ENCODE measurements at regions not wholly inside any gene's neighbourhood (a gene's known extent, or its start where the extent isn't known, plus 50 kb on each side); places are given as distances from the start of the nearest gene placed in this dataset.

DNA sequence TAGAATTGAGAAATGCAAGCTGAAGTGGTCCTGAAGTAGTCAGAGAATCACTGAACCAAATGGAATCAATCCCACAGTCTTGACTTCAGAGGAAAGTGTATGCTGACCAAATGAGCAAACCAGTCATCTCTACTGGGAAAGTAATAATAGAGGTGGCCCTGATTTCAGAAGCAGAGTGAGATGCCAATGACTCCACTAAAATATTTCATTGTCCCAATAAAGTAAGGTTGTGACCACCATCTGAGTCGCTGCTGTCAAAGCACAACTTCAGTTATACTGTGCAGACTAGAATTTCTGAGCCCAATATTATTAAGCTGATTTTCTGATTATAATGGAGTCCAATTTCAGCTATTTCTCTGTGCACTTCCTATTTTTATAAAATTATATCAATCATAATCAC lies 334.4 kb upstream of the THBS1 start:
- Histone ChIP-seq H3K4me1 (ENCODE audit: low read length) (no peaks in the 10 kb centered on the region), H3K4me2 (ENCODE audit: low read depth, low read length, poor library complexity, severe bottlenecking) (no peak overlapping the region), H3K9me2 (replicated peaks; ENCODE audit: insufficient read depth, low read length) (no peaks in the 10 kb centered on the region), H3K27me3 (ENCODE audit: low read length) (no peaks in the 10 kb centered on the region), H3K79me2 (ENCODE audit: low read length) (no peaks in the 10 kb centered on the region), H3K4me3 (ENCODE audit: low read length) (no peak overlapping the region), H3K9ac (ENCODE audit: low read length) (no peak overlapping the region), H3K27ac (ENCODE audit: low read length) (no peak overlapping the region), H4K20me1 (ENCODE audit: insufficient read depth, low read depth, low read length) (no peaks in the 10 kb centered on the region), H2AFZ (ENCODE audit: low read length) (no peak overlapping the region), H3K9me3 (ENCODE audit: low read length) (no peaks in the 10 kb centered on the region), H3K36me3 (ENCODE audit: insufficient read depth, low read length) (no peaks in the 10 kb centered on the region)
- DNase-seq: no peak

DNA sequence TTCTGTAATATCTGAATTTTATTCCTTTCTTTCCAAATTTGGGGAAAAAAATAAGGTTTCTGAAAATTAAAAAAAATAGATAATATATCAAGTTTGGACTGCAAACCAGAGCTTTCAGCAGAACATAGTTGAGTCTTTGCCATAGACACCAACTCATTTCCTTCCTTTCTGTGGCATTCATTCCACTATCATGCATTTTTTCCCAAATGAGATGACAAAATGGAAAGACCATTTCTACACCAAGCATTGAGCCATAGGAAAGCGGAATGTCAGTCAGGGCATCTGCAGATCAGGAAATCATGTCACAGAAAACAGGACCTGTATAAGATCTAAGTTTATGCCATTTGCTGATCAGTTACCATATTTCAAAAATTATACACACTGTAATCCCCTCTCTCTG lies 333.3 kb upstream of the THBS1 start:
- Histone ChIP-seq H3K9ac (ENCODE audit: low read length) (no peak overlapping the region), H3K9me3 (ENCODE audit: low read length) (no peaks in the 10 kb centered on the region), H3K9me2 (replicated peaks; ENCODE audit: insufficient read depth, low read length) (no peaks in the 10 kb centered on the region), H3K27ac (ENCODE audit: low read length) (no peak overlapping the region), H3K4me1 (ENCODE audit: low read length) (no peaks in the 10 kb centered on the region), H4K20me1 (ENCODE audit: insufficient read depth, low read depth, low read length) (no peaks in the 10 kb centered on the region), H3K4me2 (ENCODE audit: low read depth, low read length, poor library complexity, severe bottlenecking) (no peak overlapping the region), H3K4me3 (ENCODE audit: low read length) (no peak overlapping the region), H3K79me2 (ENCODE audit: low read length) (no peaks in the 10 kb centered on the region), H3K36me3 (ENCODE audit: insufficient read depth, low read length) (no peaks in the 10 kb centered on the region), H3K27me3 (ENCODE audit: low read length) (no peaks in the 10 kb centered on the region), H2AFZ (ENCODE audit: low read length) (no peak overlapping the region)
- no peak for DNase-seq

DNA sequence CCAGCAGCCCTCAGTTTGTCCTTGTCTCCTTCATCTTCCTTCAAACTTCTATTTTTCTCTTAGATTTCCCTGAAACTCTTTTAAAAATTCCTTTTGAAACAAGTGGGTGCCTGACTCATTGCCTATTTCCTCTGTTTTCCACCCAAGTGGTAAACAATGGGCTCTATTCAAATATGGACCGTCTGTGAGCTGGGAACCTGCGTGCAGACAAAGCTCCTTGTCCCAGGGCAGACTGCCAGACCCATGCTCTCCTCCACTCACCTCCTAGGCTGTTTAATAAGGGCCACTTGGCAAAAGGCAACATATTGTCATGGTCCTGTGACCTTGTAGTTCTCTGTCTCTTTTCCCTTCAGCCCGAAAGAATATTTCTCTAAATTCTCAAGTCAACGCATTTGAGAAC lies 332.7 kb upstream of the THBS1 start:
- Histone ChIP-seq H3K4me3 (ENCODE audit: low read length) (no peak overlapping the region), H2AFZ (ENCODE audit: low read length) (no peak overlapping the region), H3K36me3 (ENCODE audit: insufficient read depth, low read length) (no peaks in the 10 kb centered on the region), H3K79me2 (ENCODE audit: low read length) (no peaks in the 10 kb centered on the region), H3K4me2 (ENCODE audit: low read depth, low read length, poor library complexity, severe bottlenecking) (no peak overlapping the region), H3K9me2 (replicated peaks; ENCODE audit: insufficient read depth, low read length) (no peaks in the 10 kb centered on the region), H3K9me3 (ENCODE audit: low read length) (no peaks in the 10 kb centered on the region), H3K27ac (ENCODE audit: low read length) (no peak overlapping the region), H3K9ac (ENCODE audit: low read length) (no peak overlapping the region), H3K27me3 (ENCODE audit: low read length) (no peaks in the 10 kb centered on the region), H3K4me1 (ENCODE audit: low read length) (no peaks in the 10 kb centered on the region), H4K20me1 (ENCODE audit: insufficient read depth, low read depth, low read length) (no peaks in the 10 kb centered on the region)
- no peak for DNase-seq

DNA sequence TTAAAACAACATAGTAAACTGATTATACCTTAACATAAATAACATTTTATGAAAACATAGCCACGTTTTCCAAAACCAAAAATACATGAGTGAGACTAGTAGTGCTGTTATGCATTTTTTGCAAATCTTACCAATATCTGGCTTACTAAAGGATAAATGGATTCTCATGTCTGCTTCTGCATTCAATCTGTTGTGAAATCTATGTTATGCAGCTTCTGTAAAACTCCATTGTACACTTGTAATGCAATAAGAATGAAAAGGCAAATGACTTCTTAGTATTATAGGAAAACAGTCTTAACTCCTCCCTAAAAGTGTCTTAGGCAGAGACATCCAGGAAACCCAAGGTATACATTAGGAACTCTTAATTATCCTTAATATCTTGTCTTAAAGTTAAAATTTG lies 330.9 kb upstream of the THBS1 start:
- Histone ChIP-seq H3K9me3 (ENCODE audit: low read length) (no peaks in the 10 kb centered on the region), H3K27me3 (ENCODE audit: low read length) (no peaks in the 10 kb centered on the region), H4K20me1 (ENCODE audit: insufficient read depth, low read depth, low read length) (no peaks in the 10 kb centered on the region), H3K27ac (ENCODE audit: low read length) (no peak overlapping the region), H3K79me2 (ENCODE audit: low read length) (no peaks in the 10 kb centered on the region), H3K9me2 (replicated peaks; ENCODE audit: insufficient read depth, low read length) (no peaks in the 10 kb centered on the region), H3K4me2 (ENCODE audit: low read depth, low read length, poor library complexity, severe bottlenecking) (no peak overlapping the region), H3K4me3 (ENCODE audit: low read length) (no peak overlapping the region), H3K4me1 (ENCODE audit: low read length) (no peaks in the 10 kb centered on the region), H3K9ac (ENCODE audit: low read length) (no peak overlapping the region), H2AFZ (ENCODE audit: low read length) (no peak overlapping the region), H3K36me3 (ENCODE audit: insufficient read depth, low read length) (no peaks in the 10 kb centered on the region)
- no peak for DNase-seq

DNA sequence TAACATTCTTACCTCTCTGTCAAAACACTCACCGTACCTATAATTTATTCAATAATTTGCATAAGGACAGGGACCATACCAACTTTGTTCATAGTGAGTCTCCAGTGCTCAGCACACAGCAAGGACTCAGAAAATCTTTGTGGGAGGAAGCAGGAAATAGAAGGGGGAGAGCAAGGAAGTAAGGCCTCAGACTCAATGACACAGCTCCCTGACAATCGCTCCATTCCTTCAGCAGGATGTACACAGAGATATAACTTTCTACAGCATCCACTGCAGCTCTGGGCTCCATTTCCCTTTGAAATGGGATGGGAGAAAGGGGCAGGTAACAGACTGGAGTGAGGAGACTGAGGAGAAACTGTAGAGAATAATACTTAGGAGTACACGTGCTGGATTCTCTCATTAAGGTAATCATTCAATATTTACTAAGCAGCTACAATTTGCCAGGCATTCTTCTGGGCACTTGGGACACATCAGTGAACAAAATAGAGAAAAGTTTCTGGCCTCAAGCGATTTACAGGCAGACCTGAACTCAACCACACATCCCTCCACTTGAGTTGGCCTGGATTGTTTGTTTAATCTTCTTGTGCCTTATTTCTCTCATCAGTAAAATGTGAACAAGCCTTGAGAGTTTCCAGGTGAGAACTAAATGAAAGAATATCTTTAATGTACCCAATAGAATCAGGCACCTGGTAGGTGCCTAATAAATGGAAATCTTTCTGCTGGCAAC lies 330.3 kb upstream of the THBS1 start:
- Histone ChIP-seq H4K20me1 (ENCODE audit: insufficient read depth, low read depth, low read length) (no peaks in the 10 kb centered on the region), H2AFZ (ENCODE audit: low read length) (no peak overlapping the region)

DNA sequence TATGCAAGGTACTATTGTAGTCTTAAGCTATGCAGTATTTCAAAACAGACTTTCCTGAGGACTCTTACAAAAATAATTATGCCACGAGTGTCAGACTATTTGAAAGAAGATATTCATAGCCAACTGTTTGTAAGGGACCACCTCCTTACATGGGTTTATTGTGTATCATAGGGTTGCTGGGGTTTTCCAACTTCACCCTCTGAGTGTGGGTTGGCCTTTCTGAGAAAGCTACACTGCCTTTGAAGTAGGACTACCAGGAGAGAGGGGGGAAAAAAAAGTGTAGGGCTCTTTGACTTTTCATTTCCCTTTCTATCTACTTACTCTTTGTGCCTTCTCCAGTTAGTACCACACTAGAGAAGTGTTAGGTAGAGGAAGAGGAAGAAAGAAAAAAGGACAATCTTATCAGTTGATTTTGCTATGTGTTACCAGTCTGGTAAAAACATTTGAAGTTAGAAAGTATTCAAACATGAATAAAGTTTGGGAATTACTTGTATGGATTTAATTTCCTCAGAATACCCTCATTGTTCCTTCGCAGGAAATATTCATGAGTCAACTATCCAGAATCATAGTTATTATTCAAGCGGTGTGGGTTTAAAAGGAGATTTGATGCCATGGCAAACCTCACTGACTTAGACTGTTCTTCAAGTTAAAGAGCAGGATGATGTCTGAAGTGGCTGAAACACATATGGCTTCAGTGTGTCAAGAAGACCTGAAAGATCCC lies 329.3 kb upstream of the THBS1 start:
- no peak for DNase-seq
- Histone ChIP-seq H3K9me3 (ENCODE audit: low read length) (no peaks in the 10 kb centered on the region), H3K27ac (ENCODE audit: low read length) (no peak overlapping the region)

More for the DNA sequence above, 330.3 kb upstream of the THBS1 start:
- no peaks in the 10 kb centered on the region for H3K36me3 ChIP-seq (ENCODE audit: insufficient read depth, low read length)
- no peaks in the 10 kb centered on the region for H3K27me3 ChIP-seq (ENCODE audit: low read length)
- H3K9ac ChIP-seq (ENCODE audit: low read length): no peak overlapping the region
- no peak overlapping the region for H3K4me2 ChIP-seq (ENCODE audit: low read depth, low read length, poor library complexity, severe bottlenecking)
- H3K27ac ChIP-seq (ENCODE audit: low read length): no peak overlapping the region
- H3K9me2 ChIP-seq (replicated peaks; ENCODE audit: insufficient read depth, low read length): no peaks in the 10 kb centered on the region
- H3K79me2 ChIP-seq (ENCODE audit: low read length): no peaks in the 10 kb centered on the region
- H3K9me3 ChIP-seq (ENCODE audit: low read length): no peaks in the 10 kb centered on the region
- no peaks in the 10 kb centered on the region for H3K4me1 ChIP-seq (ENCODE audit: low read length)
- no peak for DNase-seq
- no peak overlapping the region for H3K4me3 ChIP-seq (ENCODE audit: low read length)

DNA sequence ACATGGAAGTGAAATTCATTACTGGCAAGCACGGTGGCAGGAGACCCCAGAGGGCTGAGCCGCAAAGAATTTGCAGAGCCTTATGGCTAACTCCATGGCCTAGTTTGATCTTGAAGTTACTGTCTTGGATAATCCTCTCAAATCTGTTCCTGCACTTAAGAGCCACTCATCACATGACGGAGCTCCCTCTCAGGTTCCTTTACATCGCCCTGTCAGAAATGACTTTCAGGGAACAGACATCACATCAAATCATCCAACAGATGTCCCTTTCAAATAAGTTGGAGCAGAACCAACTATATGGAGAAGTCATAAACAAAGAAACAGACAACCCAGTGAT lies 328.8 kb upstream of the THBS1 start:
- H3K36me3 ChIP-seq (ENCODE audit: insufficient read depth, low read length): no peaks in the 10 kb centered on the region
- no peak overlapping the region for H2AFZ ChIP-seq (ENCODE audit: low read length)
- DNase-seq: no peak
- no peaks in the 10 kb centered on the region for H3K79me2 ChIP-seq (ENCODE audit: low read length)
- H4K20me1 ChIP-seq (ENCODE audit: insufficient read depth, low read depth, low read length): no peaks in the 10 kb centered on the region
- no peak overlapping the region for H3K9ac ChIP-seq (ENCODE audit: low read length)
- no peaks in the 10 kb centered on the region for H3K27me3 ChIP-seq (ENCODE audit: low read length)
- no peaks in the 10 kb centered on the region for H3K9me2 ChIP-seq (replicated peaks; ENCODE audit: insufficient read depth, low read length)
- H3K4me1 ChIP-seq (ENCODE audit: low read length): no peaks in the 10 kb centered on the region
- H3K27ac ChIP-seq (ENCODE audit: low read length): no peak overlapping the region
- no peak overlapping the region for H3K4me2 ChIP-seq (ENCODE audit: low read depth, low read length, poor library complexity, severe bottlenecking)
- no peak overlapping the region for H3K4me3 ChIP-seq (ENCODE audit: low read length)
- H3K9me3 ChIP-seq (ENCODE audit: low read length): no peaks in the 10 kb centered on the region

More for the DNA sequence above, 329.3 kb upstream of the THBS1 start:
- Histone ChIP-seq H3K4me3 (ENCODE audit: low read length) (no peak overlapping the region), H3K27me3 (ENCODE audit: low read length) (no peaks in the 10 kb centered on the region), H4K20me1 (ENCODE audit: insufficient read depth, low read depth, low read length) (no peaks in the 10 kb centered on the region), H3K79me2 (ENCODE audit: low read length) (no peaks in the 10 kb centered on the region), H3K4me2 (ENCODE audit: low read depth, low read length, poor library complexity, severe bottlenecking) (no peak overlapping the region), H3K9ac (ENCODE audit: low read length) (no peak overlapping the region), H2AFZ (ENCODE audit: low read length) (no peak overlapping the region), H3K9me2 (replicated peaks; ENCODE audit: insufficient read depth, low read length) (no peaks in the 10 kb centered on the region), H3K36me3 (ENCODE audit: insufficient read depth, low read length) (no peaks in the 10 kb centered on the region), H3K4me1 (ENCODE audit: low read length) (no peaks in the 10 kb centered on the region)

DNA sequence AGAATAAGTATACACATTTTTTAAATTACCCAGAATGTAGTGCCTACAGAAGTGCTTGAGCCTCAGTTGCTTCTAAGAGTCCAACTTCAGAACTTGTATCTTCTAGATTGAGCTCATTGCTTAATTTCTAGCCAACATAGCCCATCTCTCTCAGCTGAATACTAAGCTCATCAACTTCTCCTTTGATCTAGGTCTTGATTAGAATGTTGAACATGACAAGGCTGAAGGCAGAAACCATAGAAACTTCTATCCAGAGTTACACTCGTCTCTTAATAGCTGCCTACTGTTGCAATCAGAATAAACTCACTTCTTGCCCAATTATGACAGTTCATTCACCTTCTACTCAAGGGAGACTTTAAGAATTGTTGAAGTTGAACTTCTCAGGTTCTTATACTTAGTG lies 327.3 kb upstream of the THBS1 start:
- no peaks in the 10 kb centered on the region for H3K9me2 ChIP-seq (replicated peaks; ENCODE audit: insufficient read depth, low read length)
- H3K4me1 ChIP-seq (ENCODE audit: low read length): no peaks in the 10 kb centered on the region
- no peak overlapping the region for H3K9ac ChIP-seq (ENCODE audit: low read length)
- H3K79me2 ChIP-seq (ENCODE audit: low read length): no peaks in the 10 kb centered on the region
- H3K4me3 ChIP-seq (ENCODE audit: low read length): no peak overlapping the region
- no peak overlapping the region for H3K27ac ChIP-seq (ENCODE audit: low read length)
- no peaks in the 10 kb centered on the region for H3K27me3 ChIP-seq (ENCODE audit: low read length)
- no peak for DNase-seq
- no peaks in the 10 kb centered on the region for H4K20me1 ChIP-seq (ENCODE audit: insufficient read depth, low read depth, low read length)
- H2AFZ ChIP-seq (ENCODE audit: low read length): no peak overlapping the region
- no peak overlapping the region for H3K4me2 ChIP-seq (ENCODE audit: low read depth, low read length, poor library complexity, severe bottlenecking)
- H3K9me3 ChIP-seq (ENCODE audit: low read length): no peaks in the 10 kb centered on the region
- H3K36me3 ChIP-seq (ENCODE audit: insufficient read depth, low read length): no peaks in the 10 kb centered on the region

Measured in Karpas-422 (cell line).